Amniotic stem cell (primary cell): ENCODE measurements at regions not wholly inside any gene's neighbourhood (a gene's known extent, or its start where the extent isn't known, plus 50 kb on each side); places are given as distances from the start of the nearest gene placed in this dataset.

Experiments
- DNase-seq: peaks from one replicate; lab custom pipeline; 2025; lab: John Stamatoyannopoulos, UW

DNA sequence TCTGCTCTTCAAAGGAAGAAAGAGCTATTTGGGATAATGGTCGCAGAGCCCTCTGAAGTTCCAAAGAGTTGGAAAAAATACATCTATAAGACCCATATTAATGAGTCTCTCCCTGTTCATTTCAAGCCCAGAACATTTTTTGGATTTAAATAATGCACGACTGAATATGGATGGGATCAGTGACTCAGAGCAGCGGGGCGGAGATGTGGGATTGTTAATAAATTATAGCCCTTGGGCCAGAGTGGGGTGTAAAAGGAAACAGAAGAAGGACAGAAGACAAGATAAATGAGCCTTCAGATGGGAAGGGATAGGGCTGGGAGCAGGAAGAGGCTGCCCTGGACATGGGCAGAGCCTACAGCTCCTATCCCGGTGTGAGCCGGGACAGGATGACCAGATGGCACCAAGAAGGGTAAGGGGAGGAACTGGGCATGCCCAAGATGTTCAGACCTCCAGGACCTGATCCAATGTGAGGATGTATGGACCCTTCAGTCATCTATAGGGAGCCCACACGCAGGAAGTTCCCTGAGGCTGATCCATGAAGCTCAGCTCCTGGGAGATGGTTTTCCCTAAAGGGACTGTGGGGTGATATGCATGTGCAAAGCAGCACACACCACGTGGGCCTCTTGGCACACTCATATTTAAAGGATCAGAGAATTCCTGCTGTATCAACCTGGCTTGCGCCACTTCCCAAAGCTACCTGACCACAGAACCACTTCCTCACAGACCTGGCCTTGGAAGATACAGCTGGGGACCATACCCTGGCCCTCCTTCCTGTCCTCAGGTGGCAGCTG is 96.1 kb upstream of the PLXNA4 start:
- no peak for DNase-seq

DNA sequence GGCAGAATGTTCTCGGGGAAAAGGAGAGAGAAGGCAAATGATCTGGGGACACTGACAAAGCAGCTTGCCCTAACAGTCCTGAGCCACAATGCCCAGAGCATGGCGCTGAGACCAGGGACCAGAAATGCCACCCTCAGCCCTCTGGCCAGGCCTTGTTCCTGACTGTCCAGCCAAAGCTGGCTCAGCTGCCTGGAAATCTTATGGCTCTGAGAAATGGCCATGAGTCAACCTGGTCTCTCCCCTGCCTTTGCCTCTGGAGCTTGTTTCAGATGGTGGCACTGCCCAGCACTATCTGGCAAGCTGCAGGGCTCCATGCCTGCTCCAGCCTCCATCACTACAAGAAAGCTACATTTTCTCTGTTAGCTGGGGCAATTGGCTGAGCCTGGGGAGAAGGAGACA is 90.5 kb upstream of the PLXNA4 start:
- DNase-seq = no peak

DNA sequence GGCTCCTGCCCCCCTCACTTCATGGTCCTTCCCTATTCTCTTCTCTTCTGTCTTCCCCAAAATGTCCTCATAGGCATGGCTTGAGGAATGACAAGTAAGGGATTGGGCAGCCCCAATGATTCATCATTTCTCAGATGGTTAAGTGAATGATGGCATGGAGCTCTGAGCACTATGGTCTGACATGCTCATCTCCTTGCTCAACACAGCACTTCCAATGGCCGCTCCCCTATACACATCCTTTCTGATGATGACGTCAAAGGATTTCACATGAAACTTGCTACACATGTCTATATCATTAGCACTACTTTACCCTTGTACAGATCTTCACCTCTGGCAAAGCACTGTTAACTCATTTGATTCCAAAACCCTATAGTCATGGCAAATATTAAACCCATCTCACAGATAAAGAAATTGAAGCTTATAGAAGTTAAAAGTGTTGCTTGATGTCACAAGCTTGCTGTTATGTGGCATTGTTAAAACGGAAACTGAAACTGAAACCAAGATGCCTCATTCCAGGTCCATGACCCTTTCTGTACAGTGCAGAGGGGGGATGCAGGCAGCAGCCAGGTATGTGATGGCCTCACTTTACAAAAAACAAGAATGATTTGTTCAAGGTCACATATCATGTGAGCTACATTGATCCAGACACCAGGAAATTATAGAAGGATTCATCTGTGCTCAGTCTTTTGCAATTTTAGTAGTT is 90.0 kb upstream of the PLXNA4 start:
- no peak for DNase-seq

DNA sequence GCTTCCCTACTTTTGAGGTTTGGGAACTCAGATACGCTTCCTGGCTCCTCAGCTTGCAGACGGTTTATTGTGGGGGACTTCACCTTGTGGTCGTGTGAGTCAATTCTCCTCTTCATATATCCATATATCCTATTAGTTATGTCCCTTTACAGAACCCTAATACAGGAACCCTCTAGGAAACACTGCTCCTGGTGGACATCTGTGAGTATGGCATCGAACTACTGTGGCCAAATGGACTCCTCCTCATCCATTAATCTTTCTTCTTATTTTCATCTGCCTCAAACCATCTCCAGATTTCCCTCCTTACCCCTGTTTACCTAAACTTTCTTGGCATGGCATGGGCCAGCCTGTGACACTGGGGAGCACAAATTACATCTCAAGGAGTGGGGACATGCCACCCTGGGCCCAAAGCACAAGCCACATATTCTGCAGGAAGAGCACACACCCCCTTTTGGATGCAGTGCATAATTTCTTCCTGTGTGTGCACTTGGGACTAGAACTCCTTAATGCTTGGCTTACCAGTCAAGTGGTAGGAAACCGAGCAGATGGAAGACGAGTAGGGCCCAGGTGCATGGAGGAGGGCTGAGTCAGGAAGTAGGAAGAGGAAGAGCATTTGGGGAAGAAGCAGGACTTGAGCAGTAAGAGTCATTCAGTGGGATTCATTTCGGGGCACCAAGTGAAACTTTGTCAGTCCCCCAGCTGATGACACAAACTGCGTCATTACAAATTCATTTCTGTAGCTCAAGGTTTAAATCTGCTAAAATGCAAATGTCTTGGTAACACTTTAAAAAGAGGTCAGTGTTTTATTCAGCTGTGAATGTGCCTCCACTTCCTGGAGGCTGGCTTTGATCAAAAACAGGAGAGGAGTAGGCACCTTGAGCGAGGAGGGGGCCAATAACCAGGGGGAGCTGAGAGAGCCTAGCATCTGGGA is 80.8 kb upstream of the PLXNA4 start:
- no peak for DNase-seq

DNA sequence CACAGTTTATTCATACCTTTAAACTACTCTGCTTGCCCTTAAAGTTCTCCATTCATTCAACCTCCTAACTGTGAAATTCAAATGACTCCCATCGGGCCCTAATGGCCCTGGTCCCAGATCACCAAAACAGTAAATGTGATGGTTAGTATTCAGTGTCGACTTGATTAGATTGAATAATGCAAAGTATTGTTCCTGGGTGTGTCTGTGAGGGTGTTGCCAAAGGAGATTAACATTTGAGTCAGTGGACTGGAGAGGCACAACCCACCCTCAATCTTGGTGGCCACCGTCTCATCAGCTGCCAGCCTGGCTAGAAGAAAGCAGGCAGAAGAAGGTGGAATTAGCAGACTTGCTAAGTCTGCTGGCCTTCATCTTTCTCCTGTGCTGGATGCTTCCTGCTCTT is 80.1 kb upstream of the PLXNA4 start:
- DNase-seq = no peak

DNA sequence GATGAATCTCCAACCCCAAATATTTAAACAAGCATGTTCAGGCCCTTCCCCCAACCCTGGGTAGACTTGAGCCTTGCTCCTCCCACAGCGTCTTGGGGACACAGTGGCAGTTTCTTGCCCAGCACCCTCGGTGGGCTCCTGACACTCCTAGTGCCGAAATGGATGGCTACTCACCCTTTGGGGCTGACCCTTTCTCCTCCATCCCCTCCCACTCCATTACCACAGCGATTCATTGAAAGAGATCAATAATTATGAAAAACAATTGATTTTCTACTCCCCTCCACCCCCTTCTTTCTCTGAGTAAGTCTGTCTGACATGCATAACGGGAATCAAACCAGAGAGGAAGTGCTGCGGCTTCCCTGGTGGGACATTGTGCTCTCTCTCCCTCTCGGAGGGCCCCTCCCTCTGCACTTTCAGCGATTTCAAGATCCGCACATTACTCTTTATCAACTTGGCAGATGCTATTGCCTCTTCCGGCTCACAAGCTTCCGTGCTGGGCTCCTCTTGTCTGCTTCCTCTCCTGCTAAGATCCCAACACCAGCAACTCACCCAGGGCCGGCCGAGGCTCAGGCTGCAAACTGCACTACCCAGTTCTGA is 79.0 kb upstream of the PLXNA4 start:
- no peak for DNase-seq

DNA sequence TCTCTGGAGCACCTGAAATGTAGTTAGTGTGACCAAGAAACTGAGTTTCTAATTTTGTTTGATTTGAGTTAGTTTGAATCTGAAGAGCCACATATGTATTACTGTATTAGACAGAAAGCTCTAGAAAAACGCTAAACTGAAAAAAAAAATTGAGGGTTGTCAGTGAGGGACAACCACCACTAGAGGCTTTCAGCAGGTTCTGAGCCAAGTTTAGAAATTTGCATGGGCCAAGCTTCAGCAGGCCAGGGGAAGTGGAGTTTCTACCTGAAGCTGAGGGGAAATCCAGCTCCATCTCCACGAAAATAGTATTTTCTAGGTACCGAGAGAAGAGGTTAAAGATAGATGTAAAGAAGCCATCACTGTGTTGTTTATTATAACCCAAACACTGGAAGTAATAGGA is 77.9 kb upstream of the PLXNA4 start:
- no peak for DNase-seq

DNA sequence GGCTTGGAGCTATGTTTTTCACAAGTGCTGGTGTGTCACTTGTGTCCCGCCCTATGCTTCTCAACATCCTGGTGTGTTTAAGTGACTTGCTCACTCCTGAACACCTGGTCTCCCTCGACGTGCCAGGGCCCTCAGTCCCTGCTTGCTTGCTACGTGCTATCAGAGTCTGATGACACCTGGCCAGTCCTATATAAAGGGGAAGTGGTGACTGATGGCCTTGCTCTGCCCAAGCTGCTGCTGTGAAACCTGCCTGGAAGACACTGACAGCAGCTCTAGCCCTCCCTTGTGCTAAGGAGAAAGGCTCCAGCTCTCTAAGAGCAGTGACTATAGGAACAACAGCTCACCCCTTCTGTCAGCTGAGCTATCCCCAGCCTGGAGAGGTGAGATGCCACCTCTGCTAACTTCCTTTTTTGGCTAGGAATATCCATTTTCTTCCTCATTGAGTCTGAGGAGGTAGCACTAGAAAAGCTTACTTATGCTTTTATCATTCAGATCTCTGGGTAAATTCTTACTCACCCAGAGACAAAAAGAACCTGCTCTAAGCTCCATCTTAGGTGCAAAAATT is 77.2 kb upstream of the PLXNA4 start:
- no peak for DNase-seq

DNA sequence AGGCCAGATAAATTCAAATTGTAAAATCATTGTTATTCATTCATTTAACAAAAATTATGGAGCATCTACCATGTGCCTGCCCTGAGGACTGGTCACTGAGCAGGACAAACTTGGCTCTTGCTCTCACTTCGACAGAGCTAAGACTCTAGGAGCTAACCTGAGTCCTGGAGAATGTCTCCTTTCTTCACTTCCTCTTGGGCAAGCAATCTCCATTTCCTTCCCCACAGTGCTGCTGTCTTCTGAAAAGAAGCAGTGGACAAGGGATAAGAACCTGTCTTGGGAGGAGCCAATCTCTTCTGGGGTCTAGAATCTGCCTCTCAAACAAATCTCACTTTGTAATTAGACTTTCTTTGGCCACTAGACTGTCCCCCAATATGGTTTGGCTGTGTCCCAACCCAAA is 76.2 kb upstream of the PLXNA4 start:
- DNase-seq = no peak

DNA sequence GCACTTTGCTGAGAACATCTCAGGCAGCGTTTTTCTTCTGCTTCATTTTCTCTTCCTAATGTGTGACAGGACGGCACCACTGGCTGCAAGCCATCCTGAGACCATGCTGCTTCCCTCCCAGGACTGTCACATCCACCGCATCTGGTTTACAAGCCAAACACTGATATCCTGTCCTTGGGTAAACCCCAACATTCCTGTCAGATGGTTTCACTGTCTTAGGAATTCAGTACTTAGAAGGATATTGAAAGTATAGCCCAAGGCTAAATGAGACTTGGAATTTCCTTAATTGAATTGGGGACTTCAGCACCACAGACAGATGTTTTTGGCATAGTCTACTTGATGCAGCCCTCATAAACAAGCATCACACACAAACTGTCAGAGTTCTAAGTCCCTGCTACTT is 74.2 kb upstream of the PLXNA4 start:
- peak; percentile 40 for DNase-seq

DNA sequence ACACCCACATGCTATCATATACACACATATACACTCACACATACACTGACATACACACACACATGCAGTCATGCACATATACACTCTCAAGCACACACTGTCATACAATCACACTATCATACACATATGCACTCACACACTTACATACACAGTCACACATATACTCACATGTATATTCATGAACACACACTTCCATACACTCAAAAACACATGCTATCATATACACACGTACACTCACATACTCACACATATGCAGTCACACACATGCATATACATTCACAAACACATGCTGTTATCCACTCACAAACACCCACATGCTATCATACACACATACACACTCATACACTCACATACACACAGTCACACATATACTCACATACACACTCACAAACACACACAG is 71.0 kb upstream of the PLXNA4 start:
- no peak for DNase-seq

DNA sequence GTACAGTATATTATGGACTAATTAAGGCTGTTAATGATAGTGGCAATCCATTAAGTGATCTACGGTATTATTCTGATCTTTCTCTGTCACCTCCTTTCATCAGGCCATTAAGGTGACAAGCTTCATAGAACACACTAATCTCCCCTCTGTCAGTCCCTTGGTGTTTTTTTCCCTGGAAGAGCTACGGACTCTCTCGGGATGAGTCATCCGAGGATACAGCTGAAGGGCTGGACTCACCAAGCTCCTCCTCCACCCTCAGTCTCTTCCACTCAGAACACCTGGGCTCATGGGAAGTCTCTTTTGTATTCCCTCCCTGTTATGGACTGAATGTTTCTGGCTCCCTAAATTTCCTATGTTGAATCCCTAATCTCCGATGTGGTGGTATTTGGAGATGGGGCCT is 69.8 kb upstream of the PLXNA4 start:
- DNase-seq = no peak

DNA sequence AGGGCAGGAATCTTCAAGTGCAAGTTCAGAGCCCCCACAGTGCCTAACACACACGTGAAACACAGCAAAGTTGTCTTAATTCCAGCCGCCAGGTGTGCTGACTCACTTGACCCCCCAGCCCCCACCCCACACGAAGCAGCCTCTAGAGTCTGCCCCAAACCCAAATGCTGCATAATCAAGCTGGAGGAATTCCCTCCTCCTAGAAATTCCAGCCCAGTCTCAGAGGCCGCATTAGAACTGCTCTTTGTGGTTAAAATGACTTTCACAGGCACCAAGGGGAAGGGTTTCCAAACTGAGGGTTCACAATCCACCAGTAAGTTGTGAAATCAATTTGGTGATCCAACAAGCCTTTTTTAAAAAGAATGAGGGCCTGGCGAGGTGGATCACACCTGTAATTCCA is 67.0 kb upstream of the PLXNA4 start:
- no peak for DNase-seq

DNA sequence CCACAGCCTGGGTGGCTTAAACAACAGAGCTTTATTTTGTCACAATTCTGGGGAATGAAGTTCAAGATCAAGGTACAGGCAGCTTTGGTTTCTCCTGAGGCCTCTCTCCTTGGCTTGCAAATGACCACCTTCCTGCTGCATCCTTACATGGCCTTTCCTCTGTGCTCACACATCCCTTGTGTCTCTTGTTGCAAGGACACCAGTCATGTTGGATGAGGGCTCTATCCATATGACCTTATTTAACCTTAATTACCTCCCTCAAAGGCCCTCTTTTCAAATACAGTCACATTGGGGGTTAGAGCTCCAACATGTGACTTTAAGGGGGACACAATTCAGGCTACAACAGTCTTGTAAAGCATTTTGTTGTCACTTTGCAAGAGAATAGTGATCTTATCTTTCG is 65.0 kb upstream of the PLXNA4 start:
- no peak for DNase-seq

DNA sequence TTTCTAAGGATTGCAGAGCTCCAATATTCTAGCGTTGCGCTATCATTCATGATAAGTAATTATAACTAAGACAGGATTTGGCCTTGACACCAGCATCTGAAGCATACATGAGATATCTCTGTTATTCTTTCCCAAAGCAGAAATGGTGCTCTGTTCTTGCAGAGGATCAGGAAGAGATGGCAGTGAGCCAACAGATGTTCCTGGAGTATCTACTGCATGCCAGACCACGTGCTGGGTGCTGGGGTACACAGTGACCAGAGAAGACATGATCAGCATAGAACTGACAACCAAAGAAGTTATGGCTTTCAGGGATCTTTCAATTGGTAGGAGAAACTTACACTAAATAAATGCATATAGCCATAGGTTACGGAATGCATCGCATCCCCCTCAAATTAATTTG is 63.7 kb upstream of the PLXNA4 start:
- no peak for DNase-seq

DNA sequence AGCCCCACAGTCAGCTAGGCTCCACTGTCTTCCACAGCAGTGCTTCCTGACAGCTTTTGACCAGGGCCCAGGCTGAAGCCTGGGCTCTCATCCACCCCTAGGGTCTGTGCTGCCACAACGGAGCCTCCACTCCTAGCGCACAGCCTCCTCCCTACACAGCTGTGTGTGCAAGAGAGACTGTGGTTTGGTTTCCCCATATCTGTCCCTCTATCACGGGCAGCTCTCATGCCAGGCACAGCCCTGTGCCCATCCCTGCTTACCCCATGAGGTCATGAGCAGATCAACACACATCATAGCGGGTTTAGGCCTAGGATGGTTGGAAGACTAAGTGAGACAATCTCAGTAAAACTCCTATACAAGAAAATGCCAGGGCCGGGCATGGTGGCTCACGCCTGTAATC is 61.7 kb upstream of the PLXNA4 start:
- DNase-seq = no peak

DNA sequence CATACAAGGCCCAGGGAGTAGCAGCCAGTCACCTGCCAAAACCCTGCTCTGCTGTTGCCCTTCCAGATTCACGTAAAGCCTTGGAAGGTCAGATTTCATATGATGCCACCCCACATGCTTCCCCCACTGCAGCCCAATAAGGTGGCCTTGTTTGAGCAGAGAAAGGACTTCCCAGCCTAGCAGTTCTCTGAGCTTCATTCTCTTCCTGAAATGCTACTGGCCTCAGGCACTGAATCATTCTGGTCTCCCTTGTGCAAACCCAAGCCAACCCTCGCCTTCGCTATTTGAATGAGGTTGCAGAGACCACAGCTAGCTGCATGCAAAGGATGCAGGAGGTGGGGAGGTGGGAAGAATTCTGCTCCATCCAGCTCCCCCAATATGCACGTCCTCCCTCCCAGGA is 60.3 kb upstream of the PLXNA4 start:
- DNase-seq = no peak

DNA sequence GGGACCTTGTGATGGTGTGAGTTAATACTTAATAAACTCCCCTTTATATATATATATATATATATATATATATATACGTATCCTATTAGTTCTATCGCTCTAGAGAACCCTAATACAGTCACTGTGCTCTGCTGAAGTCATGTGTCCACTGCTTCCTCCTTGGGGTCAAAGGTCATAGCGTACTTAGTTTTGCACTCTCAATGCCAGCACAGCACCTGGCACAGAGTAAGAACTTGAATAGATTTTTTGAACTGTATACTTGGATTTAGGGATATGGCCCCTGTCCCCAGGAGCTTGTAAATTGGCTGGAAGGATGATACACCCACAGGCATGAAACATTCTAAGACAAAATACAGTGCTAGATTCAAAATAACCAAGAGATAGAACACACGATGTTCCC is 58.9 kb upstream of the PLXNA4 start:
- no peak for DNase-seq

DNA sequence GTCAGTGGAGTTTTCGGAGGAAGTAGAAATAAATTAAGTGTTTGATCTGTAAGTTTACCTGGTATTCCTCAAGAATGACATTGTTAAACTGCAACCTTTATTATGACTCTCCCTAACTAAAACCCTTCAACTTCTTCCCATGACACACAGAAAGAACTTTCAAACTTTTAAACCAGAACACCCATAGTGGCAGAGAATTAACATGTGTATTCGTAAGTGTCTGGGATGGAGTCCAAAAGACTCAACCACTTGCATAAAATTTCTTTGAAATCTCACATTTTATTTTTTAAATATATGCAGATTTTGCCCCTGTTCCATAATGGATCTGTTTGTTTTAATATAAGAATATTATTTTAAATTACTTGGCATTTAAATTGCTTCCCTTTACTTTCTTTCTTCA is 54.6 kb upstream of the PLXNA4 start:
- no peak for DNase-seq
